ENCODE measurements at regions not wholly inside any gene's neighbourhood (a gene's known extent, or its start where the extent isn't known, plus 50 kb on each side); places are given as distances from the start of the nearest gene placed in this dataset.

DNA sequence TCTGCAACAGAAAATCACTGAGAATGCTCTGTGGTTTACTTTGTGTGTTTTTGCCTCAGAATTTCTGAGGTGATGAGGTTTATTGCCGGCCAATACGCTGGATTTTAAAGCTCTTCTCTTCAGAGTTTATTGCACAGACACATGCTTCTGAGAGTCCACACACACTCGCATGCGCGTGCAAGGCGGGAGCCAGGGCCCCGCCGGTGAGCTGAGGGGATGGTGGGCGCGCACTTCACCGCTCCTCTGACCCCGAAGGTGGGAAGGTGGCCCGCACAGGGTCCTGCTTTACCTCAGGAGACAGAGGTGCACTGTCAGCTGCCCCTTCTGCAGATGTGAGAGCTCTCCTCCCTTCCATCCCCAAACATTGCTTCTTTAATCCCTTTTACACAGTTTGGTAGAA, 158.4 kb upstream of the MAGI3 start:
- in situ Hi-C loops (cut with MboI; ENCODE audit: low pct_unique_long_range_greater_than_20kb, low sequenced_read_pairs, unreplicated experiment): no loop called here
- TF ChIP-seq, protein P1, sequence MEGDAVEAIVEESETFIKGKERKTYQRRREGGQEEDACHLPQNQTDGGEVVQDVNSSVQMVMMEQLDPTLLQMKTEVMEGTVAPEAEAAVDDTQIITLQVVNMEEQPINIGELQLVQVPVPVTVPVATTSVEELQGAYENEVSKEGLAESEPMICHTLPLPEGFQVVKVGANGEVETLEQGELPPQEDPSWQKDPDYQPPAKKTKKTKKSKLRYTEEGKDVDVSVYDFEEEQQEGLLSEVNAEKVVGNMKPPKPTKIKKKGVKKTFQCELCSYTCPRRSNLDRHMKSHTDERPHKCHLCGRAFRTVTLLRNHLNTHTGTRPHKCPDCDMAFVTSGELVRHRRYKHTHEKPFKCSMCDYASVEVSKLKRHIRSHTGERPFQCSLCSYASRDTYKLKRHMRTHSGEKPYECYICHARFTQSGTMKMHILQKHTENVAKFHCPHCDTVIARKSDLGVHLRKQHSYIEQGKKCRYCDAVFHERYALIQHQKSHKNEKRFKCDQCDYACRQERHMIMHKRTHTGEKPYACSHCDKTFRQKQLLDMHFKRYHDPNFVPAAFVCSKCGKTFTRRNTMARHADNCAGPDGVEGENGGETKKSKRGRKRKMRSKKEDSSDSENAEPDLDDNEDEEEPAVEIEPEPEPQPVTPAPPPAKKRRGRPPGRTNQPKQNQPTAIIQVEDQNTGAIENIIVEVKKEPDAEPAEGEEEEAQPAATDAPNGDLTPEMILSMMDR (IDR thresholded peaks at IDR 0.05; ENCODE audit: extremely low read depth, insufficient read depth, missing control alignments): no peak

DNA sequence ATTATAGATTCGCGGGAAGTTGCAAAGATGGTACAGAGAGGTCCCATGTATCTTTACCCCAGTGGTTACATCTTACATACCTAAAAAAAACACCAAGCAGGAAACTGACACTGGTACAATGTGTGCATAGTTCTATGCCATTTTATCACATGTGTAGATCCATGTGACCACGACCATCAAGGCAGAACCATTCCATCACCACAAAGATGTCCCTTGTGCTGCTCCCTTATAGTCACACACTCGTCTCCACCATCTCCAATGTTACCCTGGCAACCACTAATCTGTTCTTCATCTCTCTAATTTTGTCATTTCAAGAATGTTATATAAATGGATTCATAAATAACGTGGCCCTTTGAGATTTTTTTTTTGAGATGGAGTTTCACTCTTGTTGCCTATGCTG, 156.9 kb upstream of the MAGI3 start:
- no peak for DNase-seq (ENCODE audit: low spot score)
- TF ChIP-seq, protein P1 (IDR thresholded peaks at IDR 0.05; ENCODE audit: extremely low read depth, insufficient read depth, missing control alignments): no peak
- in situ Hi-C loops (cut with MboI; ENCODE audit: low pct_unique_long_range_greater_than_20kb, low sequenced_read_pairs, unreplicated experiment): no loop called here

More for the DNA sequence above, 158.4 kb upstream of the MAGI3 start:
- no peak for DNase-seq (ENCODE audit: low spot score)

DNA sequence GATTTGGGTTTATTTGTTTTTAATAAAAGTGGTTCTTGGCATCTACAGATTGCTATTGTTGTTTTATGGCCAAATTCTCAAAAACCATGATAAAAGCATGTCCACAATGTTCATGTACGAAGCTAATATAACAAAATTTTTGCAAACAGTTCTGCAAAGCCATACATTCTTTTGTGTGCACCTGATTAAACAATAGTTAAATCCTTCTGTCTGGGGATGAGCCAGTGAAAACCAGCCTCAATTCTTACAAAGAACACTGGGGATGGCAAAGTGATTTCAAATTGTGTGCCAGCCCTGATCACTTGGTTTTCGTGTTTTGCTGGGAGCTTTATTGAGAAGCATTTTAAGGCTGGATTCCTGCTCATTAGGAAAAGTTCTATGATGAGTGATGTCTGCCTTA, 149.1 kb upstream of the MAGI3 start:
- no peak for DNase-seq (ENCODE audit: low spot score)
- in situ Hi-C loops (cut with MboI; ENCODE audit: low pct_unique_long_range_greater_than_20kb, low sequenced_read_pairs, unreplicated experiment): no loop called here
- TF ChIP-seq, protein P1 (IDR thresholded peaks at IDR 0.05; ENCODE audit: extremely low read depth, insufficient read depth, missing control alignments): no peak

DNA sequence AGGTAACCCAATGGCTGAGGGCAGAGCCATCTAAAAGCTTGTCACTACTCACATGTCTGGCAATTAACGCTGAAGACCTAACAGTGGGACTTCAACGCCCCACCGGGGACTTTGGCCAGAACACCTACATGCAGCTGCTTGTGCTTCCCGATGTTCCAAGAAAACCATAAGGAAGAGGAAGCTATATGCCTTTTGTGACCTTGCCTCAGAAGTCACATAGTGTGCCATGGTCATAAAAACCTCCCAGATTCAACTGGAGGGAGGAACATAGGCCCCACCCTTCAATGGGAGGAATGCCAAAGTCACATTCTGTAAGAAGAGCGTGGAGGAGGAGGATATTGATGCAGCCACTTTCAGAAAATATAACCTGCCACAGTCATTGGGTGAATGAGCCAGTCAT, 147.8 kb upstream of the MAGI3 start:
- TF ChIP-seq, protein P1 (IDR thresholded peaks at IDR 0.05; ENCODE audit: extremely low read depth, insufficient read depth, missing control alignments): no peak
- no peak for DNase-seq (ENCODE audit: low spot score)
- in situ Hi-C loops (cut with MboI; ENCODE audit: low pct_unique_long_range_greater_than_20kb, low sequenced_read_pairs, unreplicated experiment): no loop called here

DNA sequence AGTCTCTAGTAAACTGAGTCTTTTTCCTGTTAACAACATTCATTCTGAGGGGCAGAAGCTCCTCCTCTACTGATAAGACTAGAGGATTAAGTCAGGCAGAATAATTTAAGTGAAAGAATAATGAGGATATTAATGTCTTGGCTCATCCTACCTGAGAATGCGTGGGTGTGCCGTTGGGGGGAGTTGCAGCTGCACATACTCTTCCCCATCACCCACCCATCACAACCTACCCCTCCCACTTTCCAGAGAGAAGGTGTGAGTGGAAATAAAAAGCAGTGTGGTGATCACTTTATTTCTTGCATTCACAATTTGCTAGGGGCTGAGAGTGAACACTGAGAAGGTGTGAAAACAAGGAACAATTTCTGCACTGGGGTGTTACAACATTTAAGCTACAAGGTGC, 146.8 kb upstream of the MAGI3 start:
- no peak for DNase-seq (ENCODE audit: low spot score)
- TF ChIP-seq, protein P1 (IDR thresholded peaks at IDR 0.05; ENCODE audit: extremely low read depth, insufficient read depth, missing control alignments): no peak
- in situ Hi-C loops (cut with MboI; ENCODE audit: low pct_unique_long_range_greater_than_20kb, low sequenced_read_pairs, unreplicated experiment): no loop called here

DNA sequence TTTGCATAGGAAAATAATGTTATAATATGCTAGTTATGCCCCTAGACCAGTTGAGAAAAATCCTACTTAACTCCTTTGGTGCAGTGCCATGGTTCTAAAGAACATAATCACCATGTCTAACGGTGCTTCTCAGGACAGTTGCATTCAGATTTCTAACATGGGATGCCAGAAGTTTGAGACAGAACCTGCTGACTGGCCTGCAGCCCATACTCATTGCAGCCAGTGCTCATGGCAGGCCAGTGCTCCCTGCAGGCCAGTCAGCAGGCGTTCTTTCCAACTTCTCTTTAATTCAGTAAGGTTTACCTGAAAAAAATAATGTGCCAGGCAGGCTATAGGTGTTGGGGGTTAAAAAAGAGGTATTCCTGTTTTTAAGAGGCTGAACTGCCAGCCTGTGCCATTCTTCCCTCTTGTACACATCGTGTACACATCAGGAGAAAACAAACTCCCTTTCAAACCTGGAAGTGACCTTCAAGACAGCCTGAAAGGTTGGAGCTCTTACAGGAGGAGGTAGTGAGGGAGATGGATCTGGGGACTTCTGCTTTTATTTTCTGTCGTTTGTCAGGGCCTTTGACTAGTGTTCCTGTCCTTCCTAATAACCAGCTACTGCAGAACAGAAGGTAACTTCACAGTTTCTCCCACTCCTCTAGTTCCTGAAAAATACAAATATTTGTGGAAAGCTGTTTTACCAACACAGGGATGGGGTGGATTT, 146.0 kb upstream of the MAGI3 start:
- TF ChIP-seq, protein P1 (IDR thresholded peaks at IDR 0.05; ENCODE audit: extremely low read depth, insufficient read depth, missing control alignments): no peak
- in situ Hi-C loops (cut with MboI; ENCODE audit: low pct_unique_long_range_greater_than_20kb, low sequenced_read_pairs, unreplicated experiment): no loop called here
- no peak for DNase-seq (ENCODE audit: low spot score)

All from GM13977 (cell line).